ENCODE measurements at regions not wholly inside any gene's neighbourhood (a gene's known extent, or its start where the extent isn't known, plus 50 kb on each side); places are given as distances from the start of the nearest gene placed in this dataset.

DNA sequence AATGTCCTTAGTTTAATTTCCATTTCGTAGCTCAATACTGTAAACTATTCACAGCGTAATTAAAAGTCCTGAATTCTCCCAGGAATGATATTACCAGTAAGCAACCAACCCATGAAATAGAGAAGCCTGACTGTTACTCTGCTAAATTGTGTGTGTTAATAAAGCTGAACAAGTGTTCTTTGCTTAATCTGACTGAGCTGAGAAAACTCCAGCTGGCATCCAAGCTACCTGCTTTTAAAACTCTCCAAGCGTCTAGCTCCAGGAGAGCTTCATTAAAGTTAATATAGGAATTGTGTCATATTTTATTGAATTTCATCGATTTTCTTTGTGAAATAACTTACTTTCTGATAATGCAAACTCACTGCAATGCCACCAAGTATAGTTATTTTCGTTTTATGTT, 524.4 kb downstream of the SLC16A7 start:
- TF ChIP-seq, protein P1, sequence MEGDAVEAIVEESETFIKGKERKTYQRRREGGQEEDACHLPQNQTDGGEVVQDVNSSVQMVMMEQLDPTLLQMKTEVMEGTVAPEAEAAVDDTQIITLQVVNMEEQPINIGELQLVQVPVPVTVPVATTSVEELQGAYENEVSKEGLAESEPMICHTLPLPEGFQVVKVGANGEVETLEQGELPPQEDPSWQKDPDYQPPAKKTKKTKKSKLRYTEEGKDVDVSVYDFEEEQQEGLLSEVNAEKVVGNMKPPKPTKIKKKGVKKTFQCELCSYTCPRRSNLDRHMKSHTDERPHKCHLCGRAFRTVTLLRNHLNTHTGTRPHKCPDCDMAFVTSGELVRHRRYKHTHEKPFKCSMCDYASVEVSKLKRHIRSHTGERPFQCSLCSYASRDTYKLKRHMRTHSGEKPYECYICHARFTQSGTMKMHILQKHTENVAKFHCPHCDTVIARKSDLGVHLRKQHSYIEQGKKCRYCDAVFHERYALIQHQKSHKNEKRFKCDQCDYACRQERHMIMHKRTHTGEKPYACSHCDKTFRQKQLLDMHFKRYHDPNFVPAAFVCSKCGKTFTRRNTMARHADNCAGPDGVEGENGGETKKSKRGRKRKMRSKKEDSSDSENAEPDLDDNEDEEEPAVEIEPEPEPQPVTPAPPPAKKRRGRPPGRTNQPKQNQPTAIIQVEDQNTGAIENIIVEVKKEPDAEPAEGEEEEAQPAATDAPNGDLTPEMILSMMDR (IDR thresholded peaks at IDR 0.05; ENCODE audit: insufficient read depth, low read length, poor library complexity, severe bottlenecking) = no peak
- no peak for TF ChIP-seq EZH2phosphoT487 (conservative IDR thresholded peaks at IDR 0.05; ENCODE audit: low read length)
